Dendritic cell treated with granulocyte-macrophage colony-stimulating factor and Interleukin-4, amounts not matched to agents 40 ng/mL and 50 ng/mL, for 4 days (primary cell): ENCODE measurements at regions not wholly inside any gene's neighbourhood (a gene's known extent, or its start where the extent isn't known, plus 50 kb on each side); places are given as distances from the start of the nearest gene placed in this dataset.

ENCODE experiments used
- H3K27ac Mint-ChIP-seq: one replicate; pipeline ENCODE4 v1.8.0; 2022; ENCODE audit warnings: mild to moderate bottlenecking, mixed read lengths
- H3K27me3 Mint-ChIP-seq: one replicate; pipeline ENCODE4 v1.8.0; 2022; ENCODE audit warnings: mild to moderate bottlenecking, mixed read lengths
- H3K36me3 Mint-ChIP-seq: one replicate; pipeline ENCODE4 v1.8.0; 2022; ENCODE audit warnings: low read depth, mixed read lengths
- H3K4me1 Mint-ChIP-seq: one replicate; pipeline ENCODE4 v1.8.0; 2022; ENCODE audit warnings: low read depth, mixed read lengths
- H3K4me3 Mint-ChIP-seq: one replicate; pipeline ENCODE4 v1.8.0; 2022; ENCODE audit warnings: mild to moderate bottlenecking, moderate library complexity, mixed read lengths
- H3K9me3 Mint-ChIP-seq: one replicate; pipeline ENCODE4 v1.8.0; 2022; ENCODE audit warnings: mixed read lengths
- intact Hi-C: fragments of 100-400 bp; cut with micrococcal nuclease; formaldehyde crosslinking; loops from one replicate; pipeline ENCODE4 v1.15.0; 2022

DNA sequence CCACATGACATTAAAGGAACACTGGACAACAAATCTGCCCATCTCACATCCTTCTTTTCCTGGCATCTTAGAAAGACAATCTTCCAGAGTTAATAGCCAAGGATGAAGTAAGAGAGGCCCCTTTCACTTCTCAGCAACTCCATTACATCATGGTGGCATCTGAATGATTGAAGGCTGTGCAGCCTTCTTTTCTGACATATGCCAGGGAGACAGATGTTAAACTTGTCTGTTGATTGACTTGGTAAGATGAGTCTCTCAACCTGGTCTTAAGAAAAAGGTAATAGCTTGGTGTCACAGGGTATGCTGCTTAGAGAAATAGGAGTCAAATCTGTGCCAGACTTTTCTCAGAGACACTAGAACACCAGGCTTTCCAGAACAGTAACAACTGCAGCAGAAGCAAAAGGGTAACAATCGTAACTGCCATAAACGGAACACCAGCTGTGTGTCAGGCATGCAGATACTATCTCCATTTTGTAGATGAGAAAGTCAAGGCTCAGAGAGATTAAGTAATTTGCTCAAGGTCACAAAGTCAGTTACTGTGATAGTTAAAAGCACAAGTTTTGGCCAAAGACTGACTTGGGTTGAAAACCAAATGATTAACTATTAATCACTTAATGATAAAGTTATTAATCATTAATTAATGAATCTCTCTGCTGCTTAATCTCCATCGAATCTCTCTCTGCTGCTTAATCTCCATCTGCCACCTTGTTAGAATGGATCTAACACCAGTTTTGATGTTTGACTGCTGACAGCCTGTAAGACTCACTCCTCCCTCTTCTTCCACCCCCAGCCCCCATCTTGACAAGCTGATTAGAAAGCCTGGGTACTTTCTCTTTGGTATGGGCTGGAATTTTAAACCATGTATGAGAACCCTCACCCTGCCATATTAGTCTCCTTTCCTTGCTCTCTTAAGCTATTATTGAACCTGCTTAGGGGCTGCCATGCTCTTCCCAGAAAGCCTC, 353.5 kb downstream of the ENC1 start:
- Mint-ChIP-seq H3K36me3 (no peaks in the 10 kb centered on the region), H3K4me3 (no peak overlapping the region), H3K27ac (no peak overlapping the region), H3K27me3 (peaks cover 7% of the 10 kb centered on the region), H3K4me1 (peaks cover 9% of the 10 kb centered on the region), H3K9me3 (no peaks in the 10 kb centered on the region)
- intact Hi-C loops = no loop called here

DNA sequence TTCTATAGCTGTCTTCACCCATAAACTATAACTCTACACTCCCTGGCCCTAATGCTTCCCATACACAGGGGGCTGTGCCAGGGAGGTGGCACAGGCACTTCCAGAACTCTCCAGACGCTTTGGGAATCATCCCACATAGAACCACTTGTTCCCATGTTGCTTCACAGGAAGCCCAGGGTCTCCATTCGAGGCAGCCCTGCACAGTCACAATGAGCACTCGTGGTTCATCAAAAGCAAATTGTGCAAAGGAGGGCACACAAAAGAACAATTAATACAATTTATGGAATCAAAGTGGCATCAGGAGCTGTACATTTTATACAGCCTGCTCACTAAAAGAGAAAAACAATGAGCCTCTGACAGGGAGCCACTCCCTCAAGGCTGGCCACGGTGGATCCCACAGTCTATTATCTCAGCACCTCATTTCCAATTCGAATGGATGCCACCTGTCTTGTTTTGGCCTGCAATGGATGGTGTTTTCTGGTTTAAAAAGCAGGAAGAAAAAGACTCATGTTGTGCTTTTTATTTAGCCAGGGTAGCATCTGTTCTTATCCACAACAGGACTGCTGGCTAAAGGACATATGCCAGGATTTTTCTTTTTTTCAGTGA, 354.8 kb downstream of the ENC1 start:
- intact Hi-C loops = no loop called here
- no peak overlapping the region for H3K4me3 Mint-ChIP-seq
- H3K4me1 Mint-ChIP-seq = peaks cover 7% of the 10 kb centered on the region
- no peaks in the 10 kb centered on the region for H3K9me3 Mint-ChIP-seq
- peaks cover 7% of the 10 kb centered on the region for H3K27me3 Mint-ChIP-seq
- H3K27ac Mint-ChIP-seq = no peak overlapping the region
- no peaks in the 10 kb centered on the region for H3K36me3 Mint-ChIP-seq

GRCh38 chr5:74282490-74282889, 358.0 kb downstream of the ENC1 start:
- intact Hi-C loops = no loop called here
- peaks cover 9% of the 10 kb centered on the region for H3K4me1 Mint-ChIP-seq
- no peak overlapping the region for H3K27ac Mint-ChIP-seq
- H3K27me3 Mint-ChIP-seq = peaks cover 4% of the 10 kb centered on the region
- H3K36me3 Mint-ChIP-seq = no peaks in the 10 kb centered on the region
- H3K4me3 Mint-ChIP-seq = no peak overlapping the region
- H3K9me3 Mint-ChIP-seq = no peaks in the 10 kb centered on the region

GRCh38 chr5:74281166-74281565, 359.4 kb downstream of the ENC1 start:
- no peak overlapping the region for H3K4me3 Mint-ChIP-seq
- no peaks in the 10 kb centered on the region for H3K36me3 Mint-ChIP-seq
- peaks cover 13% of the 10 kb centered on the region for H3K4me1 Mint-ChIP-seq
- no peak overlapping the region for H3K27ac Mint-ChIP-seq
- H3K9me3 Mint-ChIP-seq = no peaks in the 10 kb centered on the region
- intact Hi-C loops = no loop called here
- H3K27me3 Mint-ChIP-seq = peaks cover 3% of the 10 kb centered on the region

DNA sequence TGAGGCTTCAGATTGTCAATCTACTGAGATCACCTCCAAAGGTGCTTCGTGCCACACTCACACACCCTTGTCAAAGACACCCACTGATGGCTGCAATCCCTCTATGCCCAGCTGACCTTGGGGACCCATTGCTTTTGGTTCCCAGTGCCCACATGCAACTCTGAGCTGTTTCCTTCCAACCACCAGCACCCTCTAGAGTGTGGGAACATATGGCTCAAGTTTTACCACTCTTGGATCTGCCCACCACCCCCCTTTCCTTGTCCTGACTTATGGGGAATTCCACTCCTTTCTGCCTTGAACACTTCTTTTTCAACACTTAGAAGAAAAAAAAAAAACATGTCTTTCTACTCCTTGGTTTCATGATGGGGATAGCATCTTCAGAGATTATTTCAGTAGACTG, 360.2 kb downstream of the ENC1 start:
- intact Hi-C loops = no loop called here

DNA sequence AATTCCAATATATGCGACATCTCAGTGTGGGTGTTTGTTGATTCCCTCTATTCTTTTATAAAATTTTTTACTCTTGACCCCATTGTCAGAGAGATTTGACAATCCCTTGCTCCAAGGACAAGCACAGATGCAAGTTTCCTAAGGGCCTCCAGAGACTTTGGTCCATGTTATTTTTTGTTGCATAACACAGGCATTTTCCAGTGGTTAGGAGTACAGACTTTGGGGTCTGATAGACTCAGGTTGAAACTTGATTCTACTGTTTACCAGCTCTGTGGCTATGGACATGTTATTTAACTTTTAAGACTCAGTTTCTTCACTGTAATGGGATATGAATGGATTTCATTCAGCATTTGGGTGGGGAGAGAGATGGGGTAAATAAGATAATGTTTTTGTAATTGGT, 361.3 kb downstream of the ENC1 start:
- Mint-ChIP-seq H3K9me3 (no peaks in the 10 kb centered on the region), H3K4me3 (no peak overlapping the region), H3K27me3 (no peaks in the 10 kb centered on the region), H3K36me3 (no peaks in the 10 kb centered on the region), H3K4me1 (peaks cover 25% of the 10 kb centered on the region), H3K27ac (no peak overlapping the region)
- intact Hi-C loops = no loop called here

More for the DNA sequence above, 360.2 kb downstream of the ENC1 start:
- Mint-ChIP-seq H3K4me1 (peaks cover 22% of the 10 kb centered on the region), H3K27ac (no peak overlapping the region), H3K27me3 (no peaks in the 10 kb centered on the region), H3K36me3 (no peaks in the 10 kb centered on the region), H3K9me3 (no peaks in the 10 kb centered on the region), H3K4me3 (no peak overlapping the region)

GRCh38 chr5:74277418-74277817, 363.1 kb downstream of the ENC1 start:
- Mint-ChIP-seq H3K27me3 (no peaks in the 10 kb centered on the region), H3K4me1 (peaks cover 26% of the 10 kb centered on the region), H3K27ac (no peak overlapping the region), H3K9me3 (no peaks in the 10 kb centered on the region), H3K36me3 (no peaks in the 10 kb centered on the region), H3K4me3 (no peak overlapping the region)
- intact Hi-C loops = no loop called here

GRCh38 chr5:74275171-74275992, 365.1 kb downstream of the ENC1 start:
- Mint-ChIP-seq H3K27ac (no peak overlapping the region), H3K27me3 (no peaks in the 10 kb centered on the region), H3K4me3 (no peak overlapping the region), H3K36me3 (no peaks in the 10 kb centered on the region), H3K9me3 (no peaks in the 10 kb centered on the region), H3K4me1 (peaks cover 31% of the 10 kb centered on the region)
- intact Hi-C loops = no loop called here

DNA sequence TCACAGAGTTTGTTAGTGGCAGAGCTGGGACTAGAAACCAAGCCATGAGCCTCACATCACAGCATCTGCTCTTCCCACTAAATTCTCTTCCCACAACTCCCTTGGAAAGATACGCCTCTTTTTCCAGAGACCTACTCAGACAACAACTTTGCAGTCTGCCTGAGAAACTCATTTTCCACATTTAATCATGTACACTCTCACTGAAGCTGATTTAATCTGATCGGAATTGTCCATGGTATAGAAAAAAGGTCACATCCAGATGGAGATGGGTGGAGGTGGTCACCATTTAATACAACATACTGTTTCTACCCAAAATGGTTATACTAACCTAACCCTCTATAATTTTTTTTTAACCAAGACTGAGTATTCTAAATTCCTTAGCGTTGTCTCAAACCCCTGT, 366.2 kb downstream of the ENC1 start:
- Mint-ChIP-seq H3K9me3 (no peaks in the 10 kb centered on the region), H3K27me3 (no peaks in the 10 kb centered on the region), H3K36me3 (no peaks in the 10 kb centered on the region), H3K27ac (no peak overlapping the region), H3K4me3 (no peak overlapping the region), H3K4me1 (peaks cover 35% of the 10 kb centered on the region)
- intact Hi-C loops = no loop called here

GRCh38 chr5:74272831-74273451, 367.6 kb downstream of the ENC1 start:
- H3K36me3 Mint-ChIP-seq = no peaks in the 10 kb centered on the region

GRCh38 chr5:74272024-74272775, 368.3 kb downstream of the ENC1 start:
- Mint-ChIP-seq H3K9me3 (no peaks in the 10 kb centered on the region), H3K36me3 (no peaks in the 10 kb centered on the region), H3K4me3 (no peak overlapping the region), H3K27me3 (no peaks in the 10 kb centered on the region), H3K27ac (no peak overlapping the region), H3K4me1 (peaks cover 26% of the 10 kb centered on the region)
- intact Hi-C loops = no loop called here

More at GRCh38 chr5:74272831-74273451, 367.6 kb downstream of the ENC1 start:
- peaks cover 26% of the 10 kb centered on the region for H3K4me1 Mint-ChIP-seq
- no peaks in the 10 kb centered on the region for H3K27me3 Mint-ChIP-seq
- H3K4me3 Mint-ChIP-seq = no peak overlapping the region
- intact Hi-C loops = no loop called here
- H3K27ac Mint-ChIP-seq = no peak overlapping the region
- no peaks in the 10 kb centered on the region for H3K9me3 Mint-ChIP-seq

DNA sequence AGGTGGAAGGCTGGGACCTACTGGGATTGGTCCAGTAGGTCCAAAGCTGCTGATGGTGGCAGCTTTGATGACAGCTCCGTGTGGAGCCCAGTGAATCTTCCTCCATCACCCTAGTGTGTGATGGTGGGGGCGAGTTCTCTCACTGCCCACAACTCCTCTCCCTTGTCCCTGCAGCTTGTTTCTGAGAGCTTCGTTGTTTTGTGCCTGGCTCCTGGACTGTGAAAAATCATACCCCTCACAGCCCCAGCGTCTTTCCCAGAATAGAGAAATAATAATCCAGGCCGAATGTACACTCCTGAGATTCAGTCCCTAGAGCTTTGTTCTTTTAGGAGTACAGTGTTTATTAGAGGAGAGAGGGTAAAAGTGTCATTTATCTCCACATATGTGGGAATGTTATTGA, 372.2 kb downstream of the ENC1 start:
- intact Hi-C loops = no loop called here
- H3K4me3 Mint-ChIP-seq = no peak overlapping the region
- no peak overlapping the region for H3K27ac Mint-ChIP-seq
- no peaks in the 10 kb centered on the region for H3K27me3 Mint-ChIP-seq
- H3K4me1 Mint-ChIP-seq = peaks cover 10% of the 10 kb centered on the region
- no peaks in the 10 kb centered on the region for H3K9me3 Mint-ChIP-seq
- no peaks in the 10 kb centered on the region for H3K36me3 Mint-ChIP-seq

- Mint-ChIP-seq H3K27ac (no peak overlapping the region), H3K9me3 (no peaks in the 10 kb centered on the region), H3K4me3 (no peak overlapping the region), H3K36me3 (no peaks in the 10 kb centered on the region), H3K4me1 (peaks cover 10% of the 10 kb centered on the region), H3K27me3 (no peaks in the 10 kb centered on the region)
- intact Hi-C loops = no loop called here
Observed at GRCh38 chr5:74266836-74267235, 373.7 kb downstream of the ENC1 start.
